ENCODE measurements at regions not wholly inside any gene's neighbourhood (a gene's known extent, or its start where the extent isn't known, plus 50 kb on each side); places are given as distances from the start of the nearest gene placed in this dataset.

- Histone ChIP-seq H3K4me2 (ENCODE audit: low read depth, low read length, poor library complexity, severe bottlenecking) (no peak overlapping the region), H3K27ac (ENCODE audit: low read depth, low read length) (no peak overlapping the region), H3K9me3 (ENCODE audit: insufficient read depth, low read length) (peaks cover 17% of the 10 kb centered on the region; the same call in 1 of the 2 replicates), H3K27me3 (ENCODE audit: low read length) (no peaks in the 10 kb centered on the region), H4K20me1 (ENCODE audit: low read depth, low read length) (no peaks in the 10 kb centered on the region), H3K9ac (ENCODE audit: low read length) (no peak overlapping the region), H3K79me2 (ENCODE audit: insufficient read depth, low read length) (no peaks in the 10 kb centered on the region), H3K9me2 (replicated peaks; ENCODE audit: insufficient read depth, low read length) (no peaks in the 10 kb centered on the region), H3K36me3 (ENCODE audit: low read length) (no peaks in the 10 kb centered on the region), H3K4me3 (ENCODE audit: insufficient read depth, low read length, poor library complexity, severe bottlenecking) (no peak overlapping the region), H2AFZ (ENCODE audit: low read depth, low read length, severe bottlenecking) (no peak overlapping the region), H3F3A (ENCODE audit: insufficient read depth) (no peaks in the 10 kb centered on the region)
- TF ChIP-seq EZH2phosphoT487 (conservative IDR thresholded peaks at IDR 0.05; ENCODE audit: low read length) = no peak
- TF ChIP-seq CTCF (IDR thresholded peaks at IDR 0.05; ENCODE audit: insufficient read depth, low read length, poor library complexity, severe bottlenecking) = no peak
These were observed 142.1 kb upstream of the ZNF438 start for GRCh38 chr10:31173752-31174151.

GRCh38 chr10:31179091-31179680 is 139.8 kb upstream of the ZEB1 start:
- Histone ChIP-seq H3K9ac (ENCODE audit: low read length) (no peak overlapping the region), H3K36me3 (ENCODE audit: low read length) (no peaks in the 10 kb centered on the region), H3K4me2 (ENCODE audit: low read depth, low read length, poor library complexity, severe bottlenecking) (no peak overlapping the region), H3K27me3 (ENCODE audit: low read length) (no peaks in the 10 kb centered on the region), H2AFZ (ENCODE audit: low read depth, low read length, severe bottlenecking) (no peak overlapping the region), H3F3A (ENCODE audit: insufficient read depth) (no peaks in the 10 kb centered on the region), H4K20me1 (ENCODE audit: low read depth, low read length) (no peaks in the 10 kb centered on the region), H3K9me2 (replicated peaks; ENCODE audit: insufficient read depth, low read length) (no peaks in the 10 kb centered on the region), H3K9me3 (ENCODE audit: insufficient read depth, low read length) (peaks cover 11% of the 10 kb centered on the region; the same call in 1 of the 2 replicates), H3K27ac (ENCODE audit: low read depth, low read length) (no peak overlapping the region), H3K79me2 (ENCODE audit: insufficient read depth, low read length) (no peaks in the 10 kb centered on the region), H3K4me3 (ENCODE audit: insufficient read depth, low read length, poor library complexity, severe bottlenecking) (no peak overlapping the region)
- TF ChIP-seq CTCF (IDR thresholded peaks at IDR 0.05; ENCODE audit: insufficient read depth, low read length, poor library complexity, severe bottlenecking) (no peak), EZH2phosphoT487 (conservative IDR thresholded peaks at IDR 0.05; ENCODE audit: low read length) (no peak)

- H3K27ac ChIP-seq (ENCODE audit: low read depth, low read length) = no peak overlapping the region
- no peak overlapping the region for H3K4me2 ChIP-seq (ENCODE audit: low read depth, low read length, poor library complexity, severe bottlenecking)
- no peaks in the 10 kb centered on the region for H3K9me2 ChIP-seq (replicated peaks; ENCODE audit: insufficient read depth, low read length)
- no peaks in the 10 kb centered on the region for H3K36me3 ChIP-seq (ENCODE audit: low read length)
- H3K27me3 ChIP-seq (ENCODE audit: low read length) = no peaks in the 10 kb centered on the region
- H2AFZ ChIP-seq (ENCODE audit: low read depth, low read length, severe bottlenecking) = no peak overlapping the region
- no peak for TF ChIP-seq CTCF (IDR thresholded peaks at IDR 0.05; ENCODE audit: insufficient read depth, low read length, poor library complexity, severe bottlenecking)
- TF ChIP-seq EZH2phosphoT487 (conservative IDR thresholded peaks at IDR 0.05; ENCODE audit: low read length) = no peak
- H3K9me3 ChIP-seq (ENCODE audit: insufficient read depth, low read length) = no peaks in the 10 kb centered on the region
- no peak overlapping the region for H3K4me3 ChIP-seq (ENCODE audit: insufficient read depth, low read length, poor library complexity, severe bottlenecking)
- H3F3A ChIP-seq (ENCODE audit: insufficient read depth) = no peaks in the 10 kb centered on the region
- no peaks in the 10 kb centered on the region for H3K79me2 ChIP-seq (ENCODE audit: insufficient read depth, low read length)
- no peaks in the 10 kb centered on the region for H4K20me1 ChIP-seq (ENCODE audit: low read depth, low read length)
- H3K9ac ChIP-seq (ENCODE audit: low read length) = no peak overlapping the region
These were observed 132.6 kb upstream of the ZEB1 start for GRCh38 chr10:31186225-31187000.

Data from SU-DHL-6 (cell line).